Neural cell (in vitro differentiated cells): ENCODE measurements at regions not wholly inside any gene's neighbourhood (a gene's known extent, or its start where the extent isn't known, plus 50 kb on each side); places are given as distances from the start of the nearest gene placed in this dataset.

Source experiments
- H2AFZ ChIP-seq: fragments of 200-600, 300-800 bp; sonication (generic), shearing (Covaris generic); 2 replicates; pipeline ENCODE4 v1.6.0; 2014; ENCODE audit warnings: low read depth, mild to moderate bottlenecking, antibody characterized with exemption, low read length, moderate library complexity
- H3F3A ChIP-seq: fragments of 200-600 bp; shearing (Covaris generic); 2 replicates; pipeline ENCODE4 v1.6.1; 2016; ENCODE audit warnings: mild to moderate bottlenecking, moderate library complexity, mixed read lengths, antibody characterized with exemption, low read length; ENCODE audit not compliant: insufficient read depth, poor library complexity, severe bottlenecking
- H3K27ac ChIP-seq: fragments of 200-600, 300-800 bp; sonication (generic), shearing (Covaris generic); 2 replicates; pipeline ENCODE4 v1.5.1; 2014; ENCODE audit warnings: mild to moderate bottlenecking, low read length, moderate library complexity
- H3K27me3 ChIP-seq: fragments of 300-800, 200-600 bp; sonication (generic), shearing (Covaris generic); 2 replicates; pipeline ENCODE4 v1.6.0; 2014; ENCODE audit warnings: mild to moderate bottlenecking, low read depth, low read length, moderate library complexity; ENCODE audit not compliant: insufficient read depth
- H3K36me3 ChIP-seq: fragments of 300-800, 200-600 bp; sonication (generic), shearing (Covaris generic); 2 replicates; pipeline ENCODE4 v1.5.1; 2014; ENCODE audit warnings: mild to moderate bottlenecking, antibody characterized with exemption, low read length, moderate library complexity; ENCODE audit not compliant: insufficient read depth
- H3K4me2 ChIP-seq: fragments of 300-800, 200-600 bp; sonication (generic), shearing (Covaris generic); 2 replicates; pipeline ENCODE4 v1.6.0; 2014; ENCODE audit warnings: mild to moderate bottlenecking, low read length
- H3K4me3 ChIP-seq: fragments of 300-800, 200-600 bp; sonication (generic), shearing (Covaris generic); 2 replicates; pipeline ENCODE4 v1.5.1; 2014; ENCODE audit warnings: mild to moderate bottlenecking, low read length, moderate library complexity
- H3K79me2 ChIP-seq: fragments of 200-600 bp; shearing (Covaris generic); replicated peaks from 2 replicates; pipeline ENCODE4 v1.6.0; 2014; ENCODE audit warnings: mild to moderate bottlenecking, low read length, moderate library complexity; ENCODE audit not compliant: insufficient read depth
- H3K9ac ChIP-seq: fragments of 300-800, 200-600 bp; sonication (generic), shearing (Covaris generic); 2 replicates; pipeline ENCODE4 v1.6.1; 2016; ENCODE audit warnings: mild to moderate bottlenecking, low read length, mixed read lengths
- H3K9me2 ChIP-seq: fragments of 200-600 bp; shearing (Covaris generic); 2 replicates; pipeline ENCODE4 v1.6.1; 2016; ENCODE audit warnings: mild to moderate bottlenecking, low read length, mixed read lengths; ENCODE audit not compliant: insufficient read depth
- H3K9me3 ChIP-seq: fragments of 200-600, 300-800 bp; sonication (generic), shearing (Covaris generic); 2 replicates; pipeline ENCODE4 v1.6.1; 2016; ENCODE audit warnings: mild to moderate bottlenecking, mixed run types, low read length, moderate library complexity, mixed read lengths
- H4K20me1 ChIP-seq: fragments of 200-600 bp; shearing (Covaris generic); 2 replicates; pipeline ENCODE4 v1.6.1; 2016; ENCODE audit warnings: mild to moderate bottlenecking, mixed run types; ENCODE audit not compliant: insufficient read depth
- CTCF ChIP-seq: fragments of 450-650 bp; IDR thresholded peaks from 2 replicates; pipeline ENCODE4 v1.5.1; 2014; ENCODE audit warnings: antibody characterized with exemption, mild to moderate bottlenecking, moderate library complexity; ENCODE audit not compliant: poor library complexity, severe bottlenecking
- EP300 ChIP-seq: fragments of 450-650 bp; conservative IDR thresholded peaks from 2 replicates; pipeline ENCODE4 v1.6.1; 2014; ENCODE audit warnings: antibody characterized with exemption, mild to moderate bottlenecking, moderate library complexity; ENCODE audit not compliant: poor library complexity, severe bottlenecking
- EZH2 ChIP-seq: fragments of 200-600, 300-800 bp; shearing (Covaris generic), sonication (generic); IDR thresholded peaks from 2 replicates; pipeline ENCODE4 v1.6.1; 2014; ENCODE audit warnings: antibody characterized with exemption, low read length, borderline replicate concordance, mild to moderate bottlenecking; ENCODE audit not compliant: insufficient read depth, poor library complexity, severe bottlenecking
- MXI1 ChIP-seq: fragments of 450-650 bp; conservative IDR thresholded peaks from 2 replicates; pipeline ENCODE4 v1.6.1; 2014; ENCODE audit warnings: antibody characterized with exemption, mild to moderate bottlenecking; ENCODE audit not compliant: poor library complexity, severe bottlenecking
- POLR2AphosphoS5 ChIP-seq: IDR thresholded peaks from 2 replicates; pipeline ENCODE4 v1.6.1; 2012
- RAD21 ChIP-seq: fragments of 450-650 bp; conservative IDR thresholded peaks from 2 replicates; pipeline ENCODE4 v1.6.1; 2014; ENCODE audit warnings: antibody characterized with exemption, mild to moderate bottlenecking, moderate library complexity
- SMC3 ChIP-seq: fragments of 450-650 bp; conservative IDR thresholded peaks from 2 replicates; pipeline ENCODE4 v1.6.1; 2014; ENCODE audit warnings: antibody characterized with exemption, mild to moderate bottlenecking, moderate library complexity; ENCODE audit not compliant: poor library complexity
- TAF1 ChIP-seq: IDR thresholded peaks from 2 replicates; pipeline ENCODE4 v1.6.1; 2012; ENCODE audit warnings: low read depth
- TF ChIP-seq, protein P1 (sequence below): IDR thresholded peaks from 2 replicates; pipeline ENCODE4 v1.6.1; 2012; ENCODE audit warnings: borderline replicate concordance

DNA sequence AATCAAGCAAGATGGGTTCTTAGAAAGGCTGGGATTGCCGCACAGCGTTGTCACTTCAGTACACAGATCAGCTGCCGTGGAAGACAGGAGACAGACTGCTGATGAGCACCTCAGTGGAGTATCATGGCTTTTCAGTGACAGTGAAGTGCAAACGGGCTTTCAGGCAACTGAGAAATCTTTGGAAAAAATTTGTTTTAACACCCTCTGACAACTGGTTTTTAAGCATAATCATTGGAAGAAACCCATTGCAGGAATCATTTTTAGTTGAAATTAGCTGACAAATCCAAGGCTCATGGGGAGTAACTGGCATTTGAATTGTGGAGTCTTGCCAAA is 418.8 kb downstream of the OTOL1 start:
- Histone ChIP-seq H3F3A (no peaks in the 10 kb centered on the region), H3K4me2 (peak overlapping the region; percentile 32), H3K27me3 (no peaks in the 10 kb centered on the region), H3K4me3 (peak overlapping the region; percentile 46), H4K20me1 (no peaks in the 10 kb centered on the region), H3K27ac (peak overlapping the region; percentile 58), H2AFZ (no peak overlapping the region), H3K36me3 (no peaks in the 10 kb centered on the region), H3K9me3 (no peaks in the 10 kb centered on the region), H3K9me2 (no peaks in the 10 kb centered on the region), H3K79me2 (no peaks in the 10 kb centered on the region), H3K9ac (no peak overlapping the region)
- TF ChIP-seq, protein P1, sequence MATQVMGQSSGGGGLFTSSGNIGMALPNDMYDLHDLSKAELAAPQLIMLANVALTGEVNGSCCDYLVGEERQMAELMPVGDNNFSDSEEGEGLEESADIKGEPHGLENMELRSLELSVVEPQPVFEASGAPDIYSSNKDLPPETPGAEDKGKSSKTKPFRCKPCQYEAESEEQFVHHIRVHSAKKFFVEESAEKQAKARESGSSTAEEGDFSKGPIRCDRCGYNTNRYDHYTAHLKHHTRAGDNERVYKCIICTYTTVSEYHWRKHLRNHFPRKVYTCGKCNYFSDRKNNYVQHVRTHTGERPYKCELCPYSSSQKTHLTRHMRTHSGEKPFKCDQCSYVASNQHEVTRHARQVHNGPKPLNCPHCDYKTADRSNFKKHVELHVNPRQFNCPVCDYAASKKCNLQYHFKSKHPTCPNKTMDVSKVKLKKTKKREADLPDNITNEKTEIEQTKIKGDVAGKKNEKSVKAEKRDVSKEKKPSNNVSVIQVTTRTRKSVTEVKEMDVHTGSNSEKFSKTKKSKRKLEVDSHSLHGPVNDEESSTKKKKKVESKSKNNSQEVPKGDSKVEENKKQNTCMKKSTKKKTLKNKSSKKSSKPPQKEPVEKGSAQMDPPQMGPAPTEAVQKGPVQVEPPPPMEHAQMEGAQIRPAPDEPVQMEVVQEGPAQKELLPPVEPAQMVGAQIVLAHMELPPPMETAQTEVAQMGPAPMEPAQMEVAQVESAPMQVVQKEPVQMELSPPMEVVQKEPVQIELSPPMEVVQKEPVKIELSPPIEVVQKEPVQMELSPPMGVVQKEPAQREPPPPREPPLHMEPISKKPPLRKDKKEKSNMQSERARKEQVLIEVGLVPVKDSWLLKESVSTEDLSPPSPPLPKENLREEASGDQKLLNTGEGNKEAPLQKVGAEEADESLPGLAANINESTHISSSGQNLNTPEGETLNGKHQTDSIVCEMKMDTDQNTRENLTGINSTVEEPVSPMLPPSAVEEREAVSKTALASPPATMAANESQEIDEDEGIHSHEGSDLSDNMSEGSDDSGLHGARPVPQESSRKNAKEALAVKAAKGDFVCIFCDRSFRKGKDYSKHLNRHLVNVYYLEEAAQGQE: peak; percentile 71
- TF ChIP-seq POLR2AphosphoS5 (peak; percentile 85), MXI1 (no peak), EP300 (peak; percentile 95)

GRCh38 chr3:161920196-161920595 is 423.6 kb downstream of the OTOL1 start:
- H3K4me3 ChIP-seq: no peak overlapping the region
- H3K9me3 ChIP-seq: no peaks in the 10 kb centered on the region
- no peak overlapping the region for H2AFZ ChIP-seq
- no peaks in the 10 kb centered on the region for H3K36me3 ChIP-seq
- H3K9ac ChIP-seq: no peak overlapping the region
- H4K20me1 ChIP-seq: no peaks in the 10 kb centered on the region
- TF ChIP-seq EP300 (no peak), POLR2AphosphoS5 (no peak), RAD21 (no peak), TAF1 (no peak), CTCF (no peak), MXI1 (no peak), EZH2 (no peak), SMC3 (no peak)
- TF ChIP-seq, protein P1: no peak
- no peaks in the 10 kb centered on the region for H3K79me2 ChIP-seq
- no peaks in the 10 kb centered on the region for H3K27me3 ChIP-seq
- no peak overlapping the region for H3K4me2 ChIP-seq
- no peaks in the 10 kb centered on the region for H3F3A ChIP-seq
- H3K27ac ChIP-seq: no peak overlapping the region
- H3K9me2 ChIP-seq: no peaks in the 10 kb centered on the region
